ES-I3 (cell line): ENCODE measurements at regions not wholly inside any gene's neighbourhood (a gene's known extent, or its start where the extent isn't known, plus 50 kb on each side); places are given as distances from the start of the nearest gene placed in this dataset.

Experiments used
- H3K36me3 ChIP-seq: 2 replicates; pipeline ENCODE4 v1.6.1; 2013; ENCODE audit warnings: mild to moderate bottlenecking, low read length, control low read depth, moderate library complexity; ENCODE audit not compliant: insufficient read depth
- H3K4me1 ChIP-seq: 2 replicates; pipeline ENCODE4 v1.6.1; 2013; ENCODE audit warnings: mild to moderate bottlenecking, control low read depth, low read length; ENCODE audit not compliant: insufficient read depth
- H3K9ac ChIP-seq: 2 replicates; pipeline ENCODE4 v1.6.1; 2013; ENCODE audit warnings: low read depth, mild to moderate bottlenecking, low read length, moderate library complexity
- H3K9me3 ChIP-seq: 2 replicates; pipeline ENCODE4 v1.6.1; 2013; ENCODE audit warnings: mild to moderate bottlenecking, low read length, moderate library complexity; ENCODE audit not compliant: control insufficient read depth, insufficient read depth

DNA sequence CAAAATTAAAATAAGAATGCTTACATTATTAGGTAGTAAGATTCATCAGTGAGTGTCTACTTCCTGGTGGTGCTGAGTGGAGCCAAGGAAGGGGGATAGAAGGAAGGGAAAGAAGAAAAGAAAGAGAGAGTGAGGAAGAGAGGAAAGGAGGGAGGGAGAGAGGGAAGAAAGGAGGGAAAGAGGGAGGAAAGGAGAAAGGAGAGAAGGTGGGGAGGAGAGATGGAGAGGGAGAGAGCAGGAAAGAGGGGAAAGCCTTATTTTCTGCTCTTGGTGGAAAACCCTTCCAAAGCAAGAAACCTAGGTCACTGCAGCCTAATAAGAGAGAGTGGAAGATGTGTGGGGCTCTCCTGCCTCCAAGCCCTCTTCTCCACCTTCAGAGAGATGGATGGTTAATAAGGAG lies 90.2 kb upstream of the EEF1E1 start:
- H3K9ac ChIP-seq, result no peak overlapping the region
- H3K9me3 ChIP-seq, result no peaks in the 10 kb centered on the region
- no peaks in the 10 kb centered on the region for H3K36me3 ChIP-seq
- peaks cover 21% of the 10 kb centered on the region for H3K4me1 ChIP-seq

DNA sequence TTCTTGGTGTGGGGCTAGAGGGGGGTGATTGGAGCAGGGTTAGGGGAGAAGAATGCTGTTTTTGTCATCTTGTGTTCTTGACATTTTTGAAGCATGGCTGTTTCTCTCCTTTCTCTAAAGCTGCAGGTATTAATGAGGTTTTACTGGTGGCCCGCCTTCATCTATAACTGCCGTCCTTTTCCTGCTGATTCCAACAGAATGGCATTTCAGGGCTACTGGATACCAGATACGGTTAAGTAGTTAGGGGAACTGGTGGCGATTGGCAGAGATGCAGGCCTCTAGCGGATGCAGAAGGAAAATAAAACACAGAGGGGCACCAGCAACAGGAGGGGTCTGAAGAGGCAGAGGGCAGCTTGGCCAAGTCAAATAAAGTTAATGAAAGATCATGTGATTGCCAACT lies 89.7 kb upstream of the EEF1E1 start:
- H3K9me3 ChIP-seq, result no peaks in the 10 kb centered on the region
- H3K36me3 ChIP-seq, result no peaks in the 10 kb centered on the region
- peak overlapping the region; percentile 22; the same call in 1 of the 2 replicates for H3K9ac ChIP-seq
- peaks cover 21% of the 10 kb centered on the region for H3K4me1 ChIP-seq

DNA sequence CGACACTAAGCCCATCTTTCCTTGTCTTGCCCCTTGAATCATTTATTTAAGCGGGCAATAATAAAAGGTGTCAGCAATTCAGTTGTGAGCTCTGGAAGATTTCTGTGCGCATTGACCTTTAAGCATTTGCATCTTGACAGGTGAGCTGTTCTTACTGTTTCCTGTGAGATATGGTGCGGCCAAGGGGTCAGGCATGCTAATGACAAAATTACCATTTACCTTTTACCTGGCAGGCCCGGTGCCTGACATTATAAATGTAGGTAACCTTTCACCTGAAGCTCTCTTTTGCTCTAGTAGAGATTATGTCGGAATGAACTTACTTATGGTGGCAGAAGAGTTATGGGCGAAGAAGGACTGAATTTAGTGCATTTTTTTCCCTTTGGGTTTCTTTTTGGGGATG lies 89.3 kb upstream of the EEF1E1 start:
- Histone ChIP-seq H3K9ac (peak overlapping the region; percentile 22; the same call in 1 of the 2 replicates), H3K36me3 (no peaks in the 10 kb centered on the region), H3K9me3 (no peaks in the 10 kb centered on the region), H3K4me1 (peaks cover 21% of the 10 kb centered on the region)

DNA sequence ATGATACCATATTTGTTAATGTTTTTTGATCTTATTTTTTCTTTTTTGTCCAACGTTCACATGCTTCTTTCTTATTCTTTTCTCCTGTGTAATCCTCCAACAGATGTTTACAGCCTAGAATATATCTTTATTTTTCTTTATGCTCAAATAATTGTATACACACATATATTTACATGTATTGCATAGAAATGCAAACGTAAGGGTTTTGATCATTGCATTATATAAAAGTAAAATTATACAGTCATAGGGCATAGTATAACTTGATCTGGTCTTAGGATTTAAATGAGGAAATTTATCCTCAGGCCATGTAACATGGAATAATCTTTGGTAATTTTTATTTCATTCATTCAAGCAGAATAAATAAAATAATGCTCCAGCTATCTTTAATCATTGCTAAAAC lies 84.9 kb upstream of the EEF1E1 start:
- Histone ChIP-seq H3K4me1 (peaks cover 18% of the 10 kb centered on the region), H3K36me3 (no peaks in the 10 kb centered on the region), H3K9ac (no peak overlapping the region), H3K9me3 (no peaks in the 10 kb centered on the region)

DNA sequence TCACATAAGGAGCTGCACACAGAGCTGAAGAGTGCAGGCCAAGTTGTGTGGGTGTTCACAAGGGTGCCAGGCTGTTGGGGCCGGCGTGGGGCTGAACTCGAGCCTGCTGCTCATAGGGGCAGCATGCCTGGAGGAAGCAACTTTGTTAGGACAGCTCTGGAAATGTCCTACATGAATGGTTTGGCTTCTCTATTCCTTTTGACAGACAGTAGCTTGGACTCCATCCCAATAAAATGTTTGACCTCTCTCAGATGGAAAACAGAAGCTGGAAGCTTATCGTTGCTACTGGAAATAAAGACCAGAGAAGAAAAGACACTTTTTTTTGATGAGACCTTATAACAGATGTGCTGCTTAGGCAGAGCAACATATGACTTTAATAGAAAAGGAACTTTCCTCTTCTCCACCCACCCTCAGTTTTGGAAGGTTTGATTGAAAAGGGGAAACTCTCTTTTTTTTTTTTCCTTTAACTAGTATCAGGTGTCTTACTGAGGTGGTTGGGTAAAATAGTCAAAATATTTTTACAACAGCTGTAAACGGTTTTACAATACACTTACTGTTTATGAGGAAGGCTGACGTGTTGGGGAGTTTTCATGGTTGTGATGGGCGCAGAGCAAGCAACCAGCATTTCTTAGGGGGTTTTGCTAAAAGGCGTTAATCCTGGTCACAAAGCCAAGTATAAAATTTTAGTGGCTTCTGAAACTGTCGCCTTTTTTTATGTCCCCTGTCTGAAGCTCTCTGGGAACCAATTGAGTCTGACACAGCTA lies 80.7 kb upstream of the EEF1E1 start:
- peaks cover 27% of the 10 kb centered on the region for H3K4me1 ChIP-seq
- no peaks in the 10 kb centered on the region for H3K36me3 ChIP-seq
- no peaks in the 10 kb centered on the region; the same call in 1 of the 2 replicates for H3K9me3 ChIP-seq
- H3K9ac ChIP-seq, result no peak overlapping the region

DNA sequence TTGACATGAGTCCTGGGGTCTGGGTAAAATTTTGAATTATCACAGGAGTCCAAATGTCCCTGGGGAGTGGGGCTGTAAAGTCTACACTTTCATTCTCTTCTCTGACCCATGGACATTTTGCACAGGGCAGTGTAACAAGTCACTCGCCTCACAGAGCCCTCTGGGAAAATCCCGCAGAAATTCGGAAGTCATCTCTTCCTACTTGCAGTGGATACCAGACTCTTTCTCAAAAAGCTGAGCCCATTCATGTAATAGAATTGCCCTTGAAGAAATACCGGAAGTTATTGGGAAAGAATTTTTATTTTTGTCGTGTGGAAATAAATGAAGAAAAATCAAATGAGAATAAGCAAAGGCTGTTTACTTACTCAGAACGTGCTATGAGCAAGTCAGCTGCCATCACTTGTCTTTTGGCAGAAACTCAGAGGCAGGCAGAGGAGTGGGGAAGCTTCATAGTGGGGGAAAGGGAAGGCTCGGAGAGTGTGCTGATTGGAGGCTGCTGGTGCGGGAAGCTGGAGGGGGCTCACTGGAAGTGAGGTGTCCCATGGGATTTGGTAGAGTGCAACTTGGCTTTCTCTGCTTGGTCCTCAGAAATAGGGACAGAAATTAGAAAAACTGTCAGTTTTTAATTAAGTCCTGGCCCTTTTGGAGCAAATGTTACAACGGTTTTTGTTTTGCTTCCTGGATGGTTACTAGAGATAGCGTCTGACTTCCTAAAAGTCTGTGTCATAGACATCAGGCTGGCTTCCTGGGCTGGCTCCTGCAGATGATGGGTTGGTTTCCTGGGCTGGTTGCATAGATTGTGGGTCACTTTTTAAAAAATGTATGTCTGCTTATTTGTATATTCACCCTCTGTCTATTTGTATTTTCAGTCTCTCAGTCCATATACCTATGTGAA lies 79.8 kb upstream of the EEF1E1 start:
- Histone ChIP-seq H3K4me1 (peaks cover 27% of the 10 kb centered on the region), H3K9ac (no peak overlapping the region), H3K9me3 (no peaks in the 10 kb centered on the region; the same call in 1 of the 2 replicates), H3K36me3 (no peaks in the 10 kb centered on the region)

DNA sequence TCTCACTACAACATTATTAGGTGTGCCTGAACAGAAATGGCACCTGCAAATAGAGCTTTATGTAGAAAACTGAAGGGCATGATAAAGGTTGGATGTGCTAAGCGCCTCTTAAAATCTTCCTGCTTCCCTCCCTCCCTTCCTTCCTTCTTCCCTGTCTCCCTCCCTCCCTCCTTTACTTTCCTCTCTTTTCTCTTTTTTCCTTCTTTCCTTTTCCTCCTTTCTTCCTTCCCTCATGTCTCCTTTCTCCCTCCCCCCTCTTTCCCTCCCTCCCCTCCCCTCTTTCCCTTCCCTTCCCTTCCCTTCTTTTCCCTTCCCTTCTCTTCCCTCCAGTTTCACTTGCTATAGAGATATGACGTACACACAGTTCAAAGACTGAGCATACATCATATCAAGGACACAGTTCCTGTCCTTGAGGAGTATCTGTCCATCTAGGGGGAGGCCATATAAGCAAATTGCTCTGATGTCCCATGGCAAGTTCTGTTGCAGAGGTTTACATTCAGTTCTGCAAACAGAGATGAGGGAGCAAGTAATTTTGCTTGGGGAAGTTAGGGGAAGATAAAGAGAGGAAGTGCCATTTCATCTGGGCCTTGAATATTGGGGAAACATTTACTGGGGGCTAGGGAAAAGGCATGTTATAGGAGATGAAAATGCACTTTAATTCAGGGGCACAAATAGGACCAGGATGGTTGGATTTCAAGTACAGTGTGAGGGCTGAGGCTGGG lies 79.0 kb upstream of the EEF1E1 start:
- Histone ChIP-seq H3K9me3 (no peaks in the 10 kb centered on the region; the same call in 1 of the 2 replicates), H3K4me1 (peaks cover 27% of the 10 kb centered on the region), H3K9ac (peak overlapping the region; percentile 45; the same call in 1 of the 2 replicates), H3K36me3 (no peaks in the 10 kb centered on the region)

DNA sequence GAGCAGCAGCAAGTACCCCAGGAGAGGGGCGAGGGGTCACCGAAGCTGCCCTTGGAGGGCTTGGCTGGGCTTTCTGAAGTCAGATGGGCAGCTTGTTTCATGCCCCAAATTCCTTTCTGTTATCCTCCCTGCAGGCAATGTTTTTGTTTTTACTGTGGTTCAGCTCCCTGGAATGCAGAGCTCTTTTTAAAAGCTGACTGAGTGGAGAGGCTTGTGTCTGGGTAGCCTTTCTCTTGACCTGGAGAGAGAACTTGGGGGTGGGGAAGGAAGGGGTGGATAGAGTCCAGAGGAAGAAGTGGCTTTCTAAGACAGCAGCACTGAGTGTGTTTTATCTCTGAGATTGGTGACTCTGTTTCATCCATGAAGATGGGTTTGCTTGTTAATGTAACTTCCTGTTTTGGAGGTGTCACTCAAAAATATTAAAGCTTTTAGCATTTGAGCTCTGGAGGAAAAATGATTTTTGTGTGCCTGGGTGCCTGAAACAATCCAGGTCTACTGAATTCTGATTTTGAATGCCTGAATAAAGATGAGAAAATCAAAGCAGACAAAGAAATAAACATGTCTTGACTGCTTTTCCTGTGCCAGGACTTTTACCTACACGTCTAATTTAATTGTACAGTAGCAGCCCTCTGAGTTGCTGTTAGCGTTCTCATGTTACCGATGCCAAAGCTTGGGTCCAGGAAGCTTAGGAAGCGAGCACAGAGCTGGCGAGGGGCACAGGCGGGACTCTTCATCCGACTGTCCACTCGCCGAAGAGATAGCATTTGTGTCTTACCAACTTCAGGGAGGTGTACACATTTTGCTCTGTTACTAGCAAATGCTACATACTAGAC lies 78.2 kb upstream of the EEF1E1 start:
- no peaks in the 10 kb centered on the region for H3K36me3 ChIP-seq
- peak overlapping the region; percentile 45; the same call in 1 of the 2 replicates for H3K9ac ChIP-seq
- peaks cover 31% of the 10 kb centered on the region for H3K4me1 ChIP-seq
- H3K9me3 ChIP-seq, result no peaks in the 10 kb centered on the region; the same call in 1 of the 2 replicates

DNA sequence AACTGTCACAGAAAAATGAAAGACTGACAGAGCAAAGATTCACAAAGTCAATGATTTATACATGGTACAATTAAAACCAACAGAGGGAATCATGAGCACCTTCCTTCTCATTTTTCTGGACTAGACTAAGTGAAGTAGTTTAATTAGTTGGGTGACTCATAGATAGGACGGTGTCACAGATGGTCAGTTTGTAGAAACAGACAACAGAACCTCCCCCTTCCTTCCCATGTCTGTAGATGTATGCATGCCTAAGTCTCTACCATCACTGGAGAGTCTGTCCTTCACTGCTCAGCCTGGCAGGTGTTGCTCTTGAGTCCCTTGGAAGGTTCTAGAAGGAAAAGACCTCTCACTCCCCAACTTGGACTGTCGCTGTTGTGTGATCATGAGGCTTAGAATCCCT lies 75.4 kb upstream of the EEF1E1 start:
- H3K9ac ChIP-seq, result no peak overlapping the region
- H3K4me1 ChIP-seq, result peaks cover 39% of the 10 kb centered on the region
- H3K36me3 ChIP-seq, result no peaks in the 10 kb centered on the region
- no peaks in the 10 kb centered on the region; the same call in 1 of the 2 replicates for H3K9me3 ChIP-seq

DNA sequence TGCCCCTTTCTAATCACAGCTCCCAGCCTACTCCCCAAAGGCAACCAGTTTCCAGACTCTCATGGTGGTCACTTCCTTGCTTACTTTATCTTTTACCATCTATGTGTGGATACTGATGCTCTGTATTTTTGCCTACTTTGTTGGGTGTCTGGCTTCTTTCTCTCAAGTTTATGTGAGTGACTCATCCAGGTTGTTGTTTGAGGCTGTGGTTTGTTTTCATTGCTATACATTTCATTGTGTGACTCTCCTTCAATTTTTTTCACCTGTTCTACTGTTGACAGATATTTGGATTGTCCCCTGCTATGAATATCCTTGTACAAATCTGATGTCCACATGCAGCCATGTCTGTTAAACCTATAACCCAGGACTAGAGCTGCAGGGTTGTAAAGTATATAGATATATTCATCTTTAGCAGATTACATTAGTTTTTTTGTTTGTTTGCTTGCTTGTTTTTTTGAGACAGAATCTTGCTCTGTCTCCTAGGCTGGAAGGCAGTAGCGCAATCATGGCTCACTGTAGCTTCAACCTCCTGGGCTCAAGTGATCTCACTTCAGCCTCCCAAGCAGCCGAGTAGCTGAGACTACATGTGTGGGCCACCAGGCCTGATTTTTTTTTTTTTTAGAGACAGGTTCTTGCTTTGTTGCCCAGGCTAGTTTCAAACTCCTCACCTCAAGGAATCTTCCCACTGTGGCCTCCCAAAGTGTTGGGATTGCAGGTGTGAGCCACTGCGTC lies 72.9 kb upstream of the EEF1E1 start:
- Histone ChIP-seq H3K4me1 (peaks cover 30% of the 10 kb centered on the region), H3K9ac (no peak overlapping the region), H3K9me3 (no peaks in the 10 kb centered on the region; the same call in 1 of the 2 replicates), H3K36me3 (no peaks in the 10 kb centered on the region)

DNA sequence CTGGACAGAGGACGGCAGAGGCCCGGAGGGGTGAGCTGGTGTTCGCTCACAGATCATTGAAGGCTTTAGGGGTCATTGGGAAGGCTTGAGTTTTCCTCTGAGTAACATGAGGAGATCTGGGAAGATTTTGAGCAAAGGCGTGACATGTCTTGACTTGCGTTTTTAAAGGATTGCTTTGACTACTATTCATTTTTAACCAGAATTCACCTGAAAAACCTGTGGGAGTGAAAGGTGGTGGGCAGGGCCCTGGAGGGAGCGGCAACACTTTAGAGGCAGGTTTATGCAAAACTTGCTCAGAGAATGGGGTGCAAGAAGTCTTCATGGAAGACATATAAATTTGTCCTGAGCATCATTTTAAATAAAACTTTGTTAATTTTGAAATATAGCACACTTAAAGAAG lies 72.2 kb upstream of the EEF1E1 start:
- peaks cover 23% of the 10 kb centered on the region; the same call in 1 of the 2 replicates for H3K4me1 ChIP-seq
- H3K9me3 ChIP-seq, result no peaks in the 10 kb centered on the region; the same call in 1 of the 2 replicates
- no peak overlapping the region for H3K9ac ChIP-seq
- H3K36me3 ChIP-seq, result no peaks in the 10 kb centered on the region

DNA sequence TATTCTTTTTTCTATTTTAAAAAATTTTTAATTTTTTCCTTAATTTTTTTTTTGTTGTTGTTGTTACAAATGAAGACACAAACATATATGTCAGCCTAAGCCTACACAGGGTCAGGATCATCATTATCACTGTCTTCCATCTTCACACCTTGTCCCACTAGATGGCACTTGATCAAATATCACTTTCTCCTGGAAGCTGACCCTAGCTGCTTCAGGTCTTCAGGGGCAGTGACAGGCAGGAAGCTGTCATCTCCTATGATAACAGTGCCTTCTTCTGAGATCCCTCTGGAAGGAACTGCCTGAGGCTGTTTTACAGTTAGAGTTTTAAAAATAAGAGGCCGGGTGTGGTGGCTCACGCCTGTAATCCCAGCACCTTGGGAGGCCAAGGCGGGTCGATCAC lies 70.2 kb upstream of the EEF1E1 start:
- H3K9ac ChIP-seq, result no peak overlapping the region
- no peaks in the 10 kb centered on the region for H3K9me3 ChIP-seq
- no peaks in the 10 kb centered on the region for H3K36me3 ChIP-seq
- H3K4me1 ChIP-seq, result peaks cover 21% of the 10 kb centered on the region; the same call in 1 of the 2 replicates

DNA sequence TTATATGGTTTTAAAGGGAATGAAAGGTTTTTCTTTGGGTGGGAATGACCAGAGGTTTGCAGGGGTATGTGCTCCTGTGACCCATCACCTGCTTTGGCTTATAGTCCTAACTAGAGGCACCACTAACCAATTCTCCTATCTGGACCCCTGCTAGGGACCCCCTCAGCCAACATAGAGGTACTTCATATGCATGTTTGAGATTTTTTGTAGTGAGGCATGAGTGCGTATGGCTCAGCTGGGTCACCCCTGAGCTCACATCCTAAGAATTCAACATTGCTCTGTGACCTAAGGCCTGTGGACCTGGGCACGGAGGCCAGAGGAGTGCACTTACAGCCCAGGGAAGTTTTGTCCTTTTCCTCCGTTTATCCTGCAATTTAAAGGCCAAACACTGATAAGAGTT lies 68.4 kb upstream of the EEF1E1 start:
- H3K36me3 ChIP-seq, result no peaks in the 10 kb centered on the region
- no peaks in the 10 kb centered on the region for H3K9me3 ChIP-seq
- H3K4me1 ChIP-seq, result peaks cover 18% of the 10 kb centered on the region; the same call in 1 of the 2 replicates
- no peak overlapping the region for H3K9ac ChIP-seq
